Stimulated activated CD8-positive, alpha-beta memory T cell treated with anti-CD3 and anti-CD28 coated beads, Interleukin-15, amount 100 ng/mL, for 24 hours (primary cell): ENCODE measurements at regions not wholly inside any gene's neighbourhood (a gene's known extent, or its start where the extent isn't known, plus 50 kb on each side); places are given as distances from the start of the nearest gene placed in this dataset.
"Not testable (repeated sequence)": the region's sequence is repeated elsewhere in the genome, so short reads cannot be mapped to it uniquely, and the experiment has no call there.

ENCODE experiments used
- DNase-seq: peaks from one replicate; pipeline ENCODE4 v3.0.0-alpha.2; 2020; ENCODE audit warnings: low read depth

DNA sequence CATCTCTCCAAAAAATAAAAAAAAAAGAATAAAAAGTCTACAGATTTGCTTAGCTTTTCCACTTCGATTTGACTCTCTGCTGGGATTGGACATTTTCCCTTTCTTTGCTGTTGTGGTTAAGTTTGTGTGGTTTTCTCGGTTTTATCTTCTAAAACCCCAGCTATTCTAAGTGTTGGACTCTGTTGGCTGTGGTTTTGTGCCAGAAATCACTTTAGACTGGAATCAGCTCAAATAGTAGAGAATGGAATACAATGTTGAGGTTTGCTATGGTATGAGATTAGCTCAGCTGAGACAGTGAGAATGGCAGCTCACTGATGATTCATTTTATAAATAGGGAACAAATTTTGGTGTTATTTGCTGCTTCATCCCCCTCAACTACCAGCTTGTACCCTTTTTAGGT is 116.0 kb downstream of the BUB3 start:
- no peak for DNase-seq

DNA sequence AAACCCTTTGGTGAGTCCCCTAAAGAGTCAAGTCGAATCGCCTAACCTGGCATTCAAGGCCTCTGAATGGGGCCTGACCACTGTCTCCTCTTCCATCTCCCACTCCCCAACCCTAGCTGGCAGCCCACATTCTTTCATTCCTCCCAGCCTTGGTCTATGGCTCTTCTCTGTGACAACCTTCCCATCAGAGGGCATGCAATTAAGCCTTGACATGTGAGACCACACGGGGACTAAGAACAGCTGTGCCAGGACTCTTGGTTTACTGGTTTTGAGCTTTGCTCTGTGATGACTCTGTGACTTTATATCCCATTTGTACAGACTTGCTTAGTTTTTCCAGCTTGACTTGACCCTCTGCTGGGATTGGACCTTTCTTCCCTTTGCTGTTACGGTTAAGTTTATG is 116.6 kb downstream of the BUB3 start:
- DNase-seq = no peak

DNA sequence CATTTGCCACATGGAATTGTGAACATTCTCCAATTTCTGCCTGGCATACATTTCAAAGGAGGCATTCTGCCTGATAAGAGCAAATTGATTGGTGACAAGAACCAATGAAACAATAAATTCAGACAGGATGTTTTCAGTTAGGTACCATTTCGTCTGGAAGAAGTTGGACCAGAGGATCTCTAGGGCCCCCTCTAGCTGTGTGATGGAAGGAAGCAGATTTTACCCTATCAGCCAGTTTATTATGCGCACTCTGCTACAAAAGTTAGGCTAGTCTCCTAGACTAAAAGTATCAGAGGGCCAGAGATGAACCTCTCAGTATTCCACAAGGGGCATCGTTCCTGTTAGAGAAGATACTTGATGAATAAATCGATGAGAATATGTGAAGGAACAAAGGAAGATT is 118.0 kb downstream of the BUB3 start:
- DNase-seq = no peak

DNA sequence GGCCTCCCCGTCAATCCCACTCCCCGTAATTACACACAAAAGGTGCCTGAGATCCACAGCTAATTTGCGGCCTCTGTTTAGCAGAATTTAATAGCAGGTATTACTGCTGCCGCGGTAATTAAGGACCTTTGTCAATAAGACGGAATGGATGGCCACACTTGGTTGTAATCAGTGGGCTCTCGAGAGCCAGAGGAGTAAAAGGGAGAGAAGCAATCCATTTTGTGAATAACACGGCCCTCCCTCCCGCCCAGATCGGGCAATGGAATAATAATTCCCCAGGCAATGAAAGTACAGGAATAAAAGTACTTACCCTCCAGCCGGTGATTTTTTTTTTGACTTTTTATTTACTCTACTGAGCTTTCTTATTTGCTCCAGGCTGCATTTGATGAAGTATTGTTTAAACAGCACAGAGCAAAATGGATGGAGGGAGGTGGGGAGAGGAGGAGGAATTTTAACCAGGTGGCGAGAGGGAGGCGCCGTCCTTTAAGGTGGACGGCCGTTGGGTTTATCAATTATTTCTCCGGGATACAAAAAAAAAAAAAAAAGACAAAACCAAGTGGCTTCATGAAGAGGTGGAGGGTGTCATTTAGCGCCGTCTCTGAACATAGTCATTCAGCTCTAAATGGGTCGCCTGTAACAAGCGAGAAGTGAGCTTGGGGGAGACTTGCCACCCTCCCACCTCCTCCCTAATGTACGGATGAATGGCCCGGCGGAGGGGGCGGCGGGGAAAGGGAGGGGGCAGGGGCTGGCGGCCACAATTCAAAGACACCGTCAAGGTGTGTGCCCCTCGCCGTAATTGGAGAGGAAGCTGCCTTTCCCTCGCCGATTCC is 120.3 kb downstream of the BUB3 start:
- no peak for DNase-seq

DNA sequence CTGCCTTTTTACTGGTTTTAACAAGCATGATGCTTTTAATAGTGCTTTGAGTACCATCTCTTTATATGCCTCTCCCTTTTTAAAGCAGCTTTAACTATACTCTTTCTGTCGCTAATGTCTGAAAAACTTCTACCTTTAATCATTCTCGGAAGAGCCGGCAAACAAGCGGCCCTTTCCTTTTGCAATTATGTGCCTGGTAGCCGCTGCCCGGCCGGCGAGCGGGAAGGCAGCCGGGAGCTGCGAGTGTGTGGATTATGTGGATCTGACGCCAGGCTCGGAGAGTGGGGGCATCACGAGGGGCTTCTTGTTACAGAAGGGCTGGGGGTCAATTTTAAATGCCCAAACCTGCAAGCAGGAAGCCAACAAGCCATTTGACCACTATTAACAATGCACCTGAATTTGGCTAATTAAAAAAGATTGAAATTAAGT is 120.9 kb downstream of the BUB3 start:
- DNase-seq = no peak

DNA sequence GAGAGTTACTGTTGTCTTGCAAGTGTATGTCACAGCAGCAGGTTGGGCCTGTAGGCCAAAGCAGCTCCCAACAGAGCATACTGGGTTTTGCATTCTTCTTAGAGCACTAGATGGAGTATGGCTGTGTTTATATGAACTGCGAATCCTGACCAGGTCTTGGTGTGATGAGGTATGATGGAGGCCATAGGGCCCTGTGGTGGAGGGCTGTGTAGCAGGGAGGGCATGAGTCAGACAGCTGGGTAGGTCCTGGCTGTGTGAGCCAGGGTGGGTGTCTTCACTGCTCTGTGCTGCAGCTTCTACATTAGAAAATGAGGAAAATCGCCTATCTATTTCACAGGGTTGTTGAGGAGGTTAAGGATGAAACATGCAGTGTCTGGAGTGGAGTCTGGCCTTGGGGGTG is 124.2 kb downstream of the BUB3 start:
- DNase-seq = no peak

DNA sequence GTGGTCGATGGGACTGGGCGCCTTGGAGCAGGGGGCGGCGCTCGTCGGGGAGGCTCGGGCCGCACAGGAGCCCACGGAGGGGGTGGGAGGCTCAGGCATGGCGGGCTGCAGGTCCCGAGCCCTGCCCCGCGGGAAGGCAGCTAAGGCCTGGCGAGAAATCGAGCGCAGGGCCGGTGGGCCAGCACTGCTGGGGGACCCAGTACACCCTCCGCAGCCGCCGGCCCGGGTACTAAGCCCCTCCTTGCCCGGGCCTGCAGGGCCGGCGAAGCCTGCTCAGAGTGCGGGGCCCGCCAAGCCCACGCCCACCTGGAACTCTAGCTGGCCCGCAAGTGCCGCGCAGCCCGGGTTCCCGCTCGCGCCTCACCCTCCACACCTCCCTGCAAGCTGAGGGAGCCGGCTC is 129.2 kb downstream of the BUB3 start:
- DNase-seq = not testable (repeated sequence)

DNA sequence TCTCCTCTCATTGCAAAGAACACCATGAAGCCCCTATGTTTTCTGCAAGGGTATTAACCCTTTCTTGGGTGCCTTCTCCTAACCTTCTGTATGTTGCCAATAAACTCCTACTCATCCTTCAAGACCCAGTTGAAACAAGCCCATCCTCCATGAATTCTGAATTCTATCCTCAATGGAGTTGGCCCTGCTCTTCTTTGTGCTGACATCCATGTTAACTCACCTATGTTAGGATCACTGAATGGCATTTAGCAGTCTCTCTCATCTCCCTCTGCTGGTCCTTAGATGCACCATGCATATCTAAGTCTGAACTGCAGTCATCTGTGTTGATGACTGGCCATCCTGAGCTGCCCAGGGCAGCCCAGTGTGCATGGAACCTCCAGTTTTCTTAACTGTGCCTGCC is 129.8 kb downstream of the BUB3 start:
- DNase-seq = no peak

DNA sequence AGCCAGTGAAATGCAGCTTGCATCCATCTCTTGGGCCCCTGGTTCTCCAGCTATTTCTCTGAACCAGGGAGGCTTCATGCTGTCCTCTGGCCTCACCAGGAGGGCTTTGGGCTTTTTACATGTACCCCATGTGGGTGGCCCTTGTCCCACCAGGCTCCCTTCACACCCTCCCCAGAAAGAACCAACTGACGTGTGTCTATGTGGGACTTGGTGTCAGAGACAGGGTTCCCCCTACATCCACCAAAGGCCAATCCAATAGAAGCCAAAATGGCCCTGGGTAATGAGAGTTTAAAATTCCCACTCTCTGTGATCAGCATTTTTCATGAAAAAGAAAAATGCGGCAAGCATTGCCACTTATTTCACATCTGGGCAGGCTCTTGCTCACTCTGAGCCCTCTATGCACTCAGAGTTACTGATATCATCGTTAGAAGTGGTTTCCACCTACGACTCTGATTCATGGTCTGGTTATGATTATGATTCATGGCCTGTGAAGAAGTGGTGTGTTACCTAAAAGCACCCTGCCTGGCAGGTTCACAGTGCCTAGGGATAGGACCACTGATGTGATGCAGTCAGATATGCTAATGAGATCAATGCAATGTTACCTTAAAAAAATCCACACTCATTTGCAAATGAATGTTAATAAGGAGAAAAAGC is 133.5 kb downstream of the BUB3 start:
- no peak for DNase-seq

DNA sequence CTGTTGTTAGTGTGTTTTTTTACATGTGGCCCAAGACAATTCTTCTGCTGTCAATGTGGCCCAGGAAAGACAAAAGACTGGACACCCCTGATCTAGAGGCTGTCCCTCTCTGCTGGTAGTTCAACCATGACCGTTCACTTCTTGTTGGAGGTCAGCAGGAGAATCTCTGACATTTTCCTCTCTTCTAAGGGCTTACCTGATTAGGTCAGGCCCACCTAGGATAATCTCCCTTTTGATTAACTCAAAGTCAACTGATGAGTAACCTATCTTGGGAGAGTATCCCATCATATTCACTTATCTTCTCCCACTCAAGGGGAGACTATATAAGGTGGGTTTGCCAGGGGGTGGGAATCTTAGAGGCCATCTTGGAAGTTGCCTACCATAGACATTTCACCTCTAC is 135.2 kb downstream of the BUB3 start:
- no peak for DNase-seq

DNA sequence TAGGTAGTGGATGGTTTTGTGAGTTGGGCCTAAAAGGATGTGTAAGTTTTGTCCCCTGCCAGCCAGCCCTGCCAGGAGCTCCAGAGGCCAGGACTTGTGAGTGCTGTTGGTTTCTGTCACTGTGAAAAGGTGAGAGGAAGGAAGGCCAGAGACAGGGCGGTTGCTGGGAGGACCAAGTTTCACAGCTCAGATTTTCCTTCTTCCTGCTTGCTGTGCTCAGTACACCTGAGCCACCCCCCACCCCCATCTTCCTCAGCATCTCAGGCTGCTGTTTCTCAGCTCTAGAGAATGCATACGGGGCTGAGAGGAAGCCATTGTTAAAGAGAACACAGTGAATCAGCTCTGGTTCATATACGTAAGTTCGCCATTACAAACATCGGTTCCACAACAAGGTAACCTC is 139.9 kb downstream of the BUB3 start:
- DNase-seq = no peak

DNA sequence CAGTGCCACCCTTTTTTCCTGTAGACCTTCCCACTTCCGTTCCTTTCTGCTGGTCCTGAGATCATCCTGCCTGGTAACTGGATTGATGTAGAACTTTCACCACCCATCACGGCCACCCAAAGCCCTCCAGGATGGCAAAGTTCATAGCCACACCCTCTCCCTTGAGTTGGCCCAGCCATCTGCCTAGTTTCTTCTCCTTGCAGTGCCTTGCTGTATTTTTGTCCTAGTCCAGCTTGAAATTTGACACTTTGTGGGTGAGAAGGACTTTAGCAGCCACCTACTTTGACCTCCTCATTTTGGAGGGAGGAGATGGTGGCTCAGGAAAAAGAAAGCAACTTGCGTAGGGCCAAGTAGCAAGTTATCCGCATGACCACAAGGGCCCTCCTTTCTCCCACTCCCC is 140.7 kb downstream of the BUB3 start:
- no peak for DNase-seq

DNA sequence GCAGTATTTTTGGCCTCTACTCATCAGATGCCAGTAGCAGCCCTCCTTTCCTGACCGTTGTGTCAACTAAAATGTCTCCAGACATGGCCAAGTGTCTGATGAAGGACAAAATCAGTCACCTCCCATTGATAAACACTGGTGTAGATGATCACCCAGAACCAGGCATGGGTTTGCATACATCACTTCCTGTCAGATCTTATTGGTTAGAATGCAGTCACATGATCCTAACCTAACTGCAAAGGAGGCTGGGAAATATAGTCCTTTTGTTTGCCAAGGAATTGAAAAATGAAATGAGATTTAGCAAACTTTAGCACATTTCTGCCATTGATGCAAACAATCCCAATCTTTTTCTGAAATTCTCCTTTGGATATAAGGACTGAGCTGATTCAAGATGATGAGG is 141.4 kb downstream of the BUB3 start:
- no peak for DNase-seq

DNA sequence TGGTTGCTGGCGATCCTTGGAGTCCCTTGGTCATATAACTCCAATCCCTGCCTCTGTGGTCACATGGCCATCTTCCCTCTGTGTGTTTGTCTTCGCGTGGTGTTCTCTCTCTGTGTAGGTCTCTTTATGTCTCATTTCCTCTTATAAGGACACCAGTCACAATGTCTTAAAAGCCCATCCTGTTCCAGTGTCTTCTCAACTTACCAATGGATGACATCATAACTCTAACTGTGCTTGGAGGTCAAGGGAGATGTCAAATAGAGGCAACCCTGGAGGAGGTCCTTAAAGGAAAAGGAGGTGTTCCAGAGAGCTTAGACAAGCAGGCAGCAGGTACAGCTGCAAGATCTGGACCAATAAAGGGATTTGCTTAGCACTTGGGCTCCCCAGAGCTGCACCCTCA is 143.0 kb downstream of the BUB3 start:
- no peak for DNase-seq

DNA sequence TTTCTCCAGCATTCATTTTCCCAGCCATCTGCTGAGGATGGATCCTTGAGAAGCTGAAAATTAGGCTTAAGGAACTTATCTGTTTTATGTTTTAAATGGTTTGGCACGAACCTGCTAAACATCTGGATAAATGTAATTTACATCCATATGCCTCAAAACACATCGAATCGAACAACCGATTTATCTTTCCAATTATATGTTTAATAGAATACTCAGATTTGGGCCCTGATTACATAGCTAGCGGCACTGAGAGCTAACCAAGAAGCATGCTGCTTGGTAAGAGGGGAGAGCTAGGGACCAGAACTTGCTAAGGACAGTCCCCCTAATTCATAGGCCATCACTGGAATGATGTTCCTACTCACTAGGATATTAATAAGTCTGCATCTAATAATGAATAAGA is 144.4 kb downstream of the BUB3 start:
- DNase-seq = no peak

DNA sequence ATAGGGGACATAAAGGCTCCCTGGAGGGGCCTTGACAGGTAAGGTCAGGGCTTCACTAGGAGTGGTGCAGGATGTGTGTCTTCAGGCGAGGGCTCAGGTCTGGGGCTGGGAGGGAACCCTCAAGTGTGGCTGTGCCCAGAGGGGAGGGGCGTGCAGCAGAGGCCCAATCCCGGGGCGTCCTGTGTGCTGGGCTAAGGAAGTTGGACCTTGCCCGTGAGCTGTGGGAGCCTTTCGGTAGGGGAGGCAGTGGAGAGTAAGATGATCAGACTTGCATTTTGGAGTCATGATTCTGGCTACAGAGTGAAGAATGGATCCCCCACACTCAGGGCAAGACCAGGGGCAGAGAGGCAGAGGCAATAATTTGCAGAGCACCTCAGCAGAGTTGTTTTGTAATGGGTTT is 145.4 kb downstream of the BUB3 start:
- DNase-seq = no peak

DNA sequence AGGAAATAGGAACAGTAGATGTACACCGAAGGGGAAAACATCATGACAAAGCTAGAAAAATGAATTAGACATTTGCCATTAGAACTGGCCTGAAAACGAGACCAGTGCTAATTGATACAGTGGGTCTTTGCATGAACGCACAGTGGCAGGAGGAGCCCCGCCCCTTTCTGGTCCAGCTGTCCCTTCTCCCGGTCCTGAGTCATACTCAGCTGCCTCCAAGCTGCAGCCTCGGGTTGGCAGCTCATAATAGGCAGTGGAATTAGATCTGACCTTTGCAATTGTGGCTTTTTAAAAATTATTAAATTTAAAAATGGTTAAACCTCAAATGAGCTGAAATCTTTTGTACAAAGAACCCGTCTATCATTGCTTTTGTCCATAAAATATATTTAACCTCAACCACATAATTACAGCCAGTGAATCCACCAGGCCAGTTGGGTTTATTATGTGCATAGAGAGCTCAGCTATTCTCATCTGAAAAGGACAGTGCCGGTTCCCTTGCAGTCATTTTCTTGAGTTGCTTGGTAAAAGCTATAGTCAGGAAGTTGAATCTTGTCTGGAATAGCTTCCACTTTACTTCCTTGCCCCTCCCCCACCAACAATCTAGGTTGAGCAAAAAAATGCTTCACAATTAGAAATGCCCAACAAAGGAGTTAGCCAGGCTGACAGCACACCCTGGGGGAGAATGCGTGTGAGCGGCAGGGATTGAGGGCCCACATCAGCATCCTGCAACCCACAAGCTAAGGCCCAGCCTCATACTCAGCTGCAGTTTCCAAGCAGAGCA is 147.1 kb downstream of the BUB3 start:
- DNase-seq = no peak

DNA sequence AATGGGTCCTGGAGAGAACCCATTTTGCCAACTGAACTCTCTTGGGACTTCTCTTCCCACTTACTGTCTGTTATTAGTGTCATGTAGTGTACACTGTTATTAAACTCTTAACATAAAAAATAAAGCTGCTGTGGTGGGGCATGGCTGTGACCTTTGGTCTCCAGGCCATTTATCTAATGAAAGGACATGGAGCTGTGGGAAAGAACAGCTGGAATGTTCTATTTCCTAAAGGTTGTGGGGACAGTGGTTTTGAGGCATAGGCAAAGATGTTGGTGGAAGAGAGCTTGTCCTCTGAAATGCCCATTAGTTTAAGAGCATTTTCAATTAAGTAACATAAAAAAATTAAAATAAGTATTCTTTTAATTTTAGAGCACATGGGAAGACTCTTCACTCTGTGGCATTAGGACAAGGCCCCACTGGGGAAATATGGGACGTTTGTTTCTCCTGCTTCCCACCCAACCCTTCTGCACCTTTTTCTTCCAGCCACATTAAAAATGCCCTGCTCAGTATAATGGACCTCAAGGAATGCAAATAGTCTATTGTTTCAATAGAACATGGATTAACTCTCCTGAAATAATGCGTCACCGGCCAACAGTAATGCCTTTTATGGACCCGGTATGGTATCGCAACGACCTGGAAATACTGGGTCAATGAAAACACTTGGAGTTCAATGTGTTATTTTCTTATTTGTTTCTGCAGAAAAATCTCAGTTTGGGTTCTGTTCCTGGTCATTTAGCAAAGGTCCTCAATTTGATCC is 149.6 kb downstream of the BUB3 start:
- no peak for DNase-seq

DNA sequence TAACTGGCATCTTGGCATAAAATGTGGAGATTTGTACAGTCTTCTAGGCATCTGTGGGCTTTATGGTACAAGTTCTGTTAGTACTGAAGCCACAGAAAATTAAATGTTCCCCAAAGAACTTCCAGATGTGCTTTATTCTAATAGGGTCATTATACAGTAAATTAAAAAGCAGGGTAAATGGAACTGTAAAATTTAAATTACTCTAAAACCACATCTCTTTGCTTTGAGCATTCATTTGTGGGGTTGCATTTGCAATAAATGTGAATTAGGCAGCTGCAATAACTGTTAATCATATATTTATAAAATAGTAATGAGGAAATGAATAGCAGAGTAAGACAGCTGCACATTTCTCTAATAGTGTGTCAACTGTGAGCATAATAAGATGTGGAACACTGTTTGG is 151.5 kb downstream of the BUB3 start:
- no peak for DNase-seq

DNA sequence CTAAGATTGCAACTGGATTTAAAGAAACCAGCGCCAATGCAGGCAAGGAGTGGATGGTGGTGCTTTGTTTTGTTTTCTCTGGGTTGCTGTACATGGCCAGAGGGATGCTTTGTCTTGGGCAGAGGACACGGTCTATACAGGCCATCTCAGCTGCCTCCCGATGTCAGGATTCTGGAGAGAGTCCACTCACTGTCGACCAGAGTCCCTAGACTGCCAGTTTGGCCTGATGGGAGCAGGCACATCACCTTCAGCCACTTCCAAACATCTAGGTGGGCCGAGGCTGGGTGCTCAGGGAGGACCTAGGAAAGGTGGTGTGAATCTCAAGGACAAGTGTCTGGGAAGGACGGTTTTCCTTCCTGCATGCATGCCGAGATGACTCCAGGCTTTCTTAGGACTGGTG is 152.1 kb downstream of the BUB3 start:
- no peak for DNase-seq

DNA sequence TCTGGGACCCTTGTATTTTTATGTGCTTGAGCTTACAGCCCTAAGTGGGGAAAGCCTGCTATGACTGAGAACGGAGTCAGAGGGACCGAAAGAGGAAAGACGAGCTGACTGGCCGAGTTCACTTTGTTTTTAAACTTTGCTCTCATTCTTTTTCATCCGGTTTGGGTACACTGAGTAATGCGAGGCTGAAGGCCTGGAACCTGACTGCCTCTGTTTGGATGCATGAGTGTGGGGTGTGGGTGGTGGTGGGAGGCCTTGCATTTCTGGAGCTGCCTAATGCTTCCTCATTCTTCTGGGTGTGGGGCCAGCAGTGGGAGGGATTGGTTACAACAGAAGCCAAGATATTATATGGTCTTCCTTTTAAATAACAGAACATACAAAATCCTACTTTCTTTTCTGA is 155.5 kb downstream of the BUB3 start:
- no peak for DNase-seq

DNA sequence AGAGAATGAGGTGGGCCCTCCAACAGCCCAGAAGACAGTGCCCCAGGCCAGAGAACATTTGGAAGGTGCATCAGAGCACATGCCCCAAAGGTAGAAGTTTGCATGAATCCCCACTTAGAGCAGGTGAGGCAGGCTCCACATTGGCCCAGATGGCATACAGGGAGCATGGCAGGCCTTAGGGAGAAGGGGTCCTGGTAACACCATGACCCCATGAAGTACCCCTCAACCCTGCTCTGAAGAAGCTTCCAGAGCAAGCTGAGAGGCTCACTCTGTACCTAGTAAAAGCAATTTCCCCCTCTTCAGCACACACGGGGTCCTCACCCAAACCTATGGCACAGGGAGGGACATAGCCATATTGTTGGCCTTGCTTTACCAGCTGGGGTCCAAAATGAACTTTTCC is 162.6 kb downstream of the BUB3 start:
- DNase-seq = no peak
